BE2C (cell line): ENCODE measurements at regions not wholly inside any gene's neighbourhood (a gene's known extent, or its start where the extent isn't known, plus 50 kb on each side); places are given as distances from the start of the nearest gene placed in this dataset.

Experiments used
- DNase-seq: peaks from one replicate; pipeline ENCODE4 v3.0.0-alpha.2; 2020
- H3K27me3 ChIP-seq: fragments of 250-450 bp; sonication (Bioruptor Pico); 2 replicates; pipeline ENCODE4 v1.5.1; 2020; ENCODE audit warnings: mild to moderate bottlenecking
- H3K36me3 ChIP-seq: fragments of 250-450 bp; sonication (Bioruptor Pico); 2 replicates; pipeline ENCODE4 v1.5.1; 2020; ENCODE audit warnings: mild to moderate bottlenecking
- H3K4me1 ChIP-seq: fragments of 250-450 bp; sonication (Bioruptor Pico); 2 replicates; pipeline ENCODE4 v1.5.1; 2020
- H3K4me3 ChIP-seq: 2 replicates; pipeline ENCODE4 v1.5.1; 2011; ENCODE audit warnings: low read depth, low read length
- H3K9me3 ChIP-seq: fragments of 250-450 bp; sonication (Bioruptor Pico); 2 replicates; pipeline ENCODE4 v1.5.1; 2020
- TF ChIP-seq, protein P1 (sequence below): IDR thresholded peaks from 2 replicates; pipeline ENCODE4 v1.5.1; 2012; ENCODE audit warnings: mild to moderate bottlenecking, low read depth, low read length

DNA sequence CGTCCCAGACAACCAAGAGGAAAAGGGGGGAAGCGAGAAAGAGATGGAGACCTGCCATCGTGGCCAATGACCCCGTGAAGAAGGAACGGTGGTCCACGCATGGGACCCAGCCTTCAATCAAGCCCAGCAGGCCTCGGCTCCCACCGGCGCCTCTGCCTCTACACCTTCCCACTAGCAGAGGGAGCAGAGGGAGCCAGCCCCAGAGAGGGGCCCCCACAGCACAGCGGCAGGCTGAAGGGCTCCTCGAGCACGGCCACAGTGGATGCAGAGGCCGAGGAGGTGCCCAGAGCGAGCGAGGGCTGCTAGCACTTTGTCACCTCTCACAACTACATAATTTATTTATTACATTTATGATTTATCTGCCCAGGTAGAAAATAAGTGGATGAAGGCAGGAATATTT lies 68.4 kb upstream of the TOPAZ1 start:
- DNase-seq = no peak
- Histone ChIP-seq H3K27me3 (no peaks in the 10 kb centered on the region), H3K4me1 (no peaks in the 10 kb centered on the region), H3K9me3 (no peaks in the 10 kb centered on the region), H3K36me3 (no peaks in the 10 kb centered on the region), H3K4me3 (no peak overlapping the region)
- TF ChIP-seq, protein P1, sequence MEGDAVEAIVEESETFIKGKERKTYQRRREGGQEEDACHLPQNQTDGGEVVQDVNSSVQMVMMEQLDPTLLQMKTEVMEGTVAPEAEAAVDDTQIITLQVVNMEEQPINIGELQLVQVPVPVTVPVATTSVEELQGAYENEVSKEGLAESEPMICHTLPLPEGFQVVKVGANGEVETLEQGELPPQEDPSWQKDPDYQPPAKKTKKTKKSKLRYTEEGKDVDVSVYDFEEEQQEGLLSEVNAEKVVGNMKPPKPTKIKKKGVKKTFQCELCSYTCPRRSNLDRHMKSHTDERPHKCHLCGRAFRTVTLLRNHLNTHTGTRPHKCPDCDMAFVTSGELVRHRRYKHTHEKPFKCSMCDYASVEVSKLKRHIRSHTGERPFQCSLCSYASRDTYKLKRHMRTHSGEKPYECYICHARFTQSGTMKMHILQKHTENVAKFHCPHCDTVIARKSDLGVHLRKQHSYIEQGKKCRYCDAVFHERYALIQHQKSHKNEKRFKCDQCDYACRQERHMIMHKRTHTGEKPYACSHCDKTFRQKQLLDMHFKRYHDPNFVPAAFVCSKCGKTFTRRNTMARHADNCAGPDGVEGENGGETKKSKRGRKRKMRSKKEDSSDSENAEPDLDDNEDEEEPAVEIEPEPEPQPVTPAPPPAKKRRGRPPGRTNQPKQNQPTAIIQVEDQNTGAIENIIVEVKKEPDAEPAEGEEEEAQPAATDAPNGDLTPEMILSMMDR = no peak

- Histone ChIP-seq H3K36me3 (no peaks in the 10 kb centered on the region), H3K4me3 (no peak overlapping the region), H3K9me3 (no peaks in the 10 kb centered on the region), H3K27me3 (no peaks in the 10 kb centered on the region), H3K4me1 (no peaks in the 10 kb centered on the region)
- TF ChIP-seq, protein P1 = no peak
- no peak for DNase-seq
Observed at GRCh38 chr3:44175070-44175469, 66.6 kb upstream of the TOPAZ1 start.

GRCh38 chr3:44179246-44179645 lies 62.4 kb upstream of the TOPAZ1 start:
- Histone ChIP-seq H3K27me3 (no peaks in the 10 kb centered on the region), H3K4me1 (no peaks in the 10 kb centered on the region), H3K9me3 (no peaks in the 10 kb centered on the region), H3K4me3 (no peak overlapping the region), H3K36me3 (no peaks in the 10 kb centered on the region)
- DNase-seq = no peak
- TF ChIP-seq, protein P1 = no peak

DNA sequence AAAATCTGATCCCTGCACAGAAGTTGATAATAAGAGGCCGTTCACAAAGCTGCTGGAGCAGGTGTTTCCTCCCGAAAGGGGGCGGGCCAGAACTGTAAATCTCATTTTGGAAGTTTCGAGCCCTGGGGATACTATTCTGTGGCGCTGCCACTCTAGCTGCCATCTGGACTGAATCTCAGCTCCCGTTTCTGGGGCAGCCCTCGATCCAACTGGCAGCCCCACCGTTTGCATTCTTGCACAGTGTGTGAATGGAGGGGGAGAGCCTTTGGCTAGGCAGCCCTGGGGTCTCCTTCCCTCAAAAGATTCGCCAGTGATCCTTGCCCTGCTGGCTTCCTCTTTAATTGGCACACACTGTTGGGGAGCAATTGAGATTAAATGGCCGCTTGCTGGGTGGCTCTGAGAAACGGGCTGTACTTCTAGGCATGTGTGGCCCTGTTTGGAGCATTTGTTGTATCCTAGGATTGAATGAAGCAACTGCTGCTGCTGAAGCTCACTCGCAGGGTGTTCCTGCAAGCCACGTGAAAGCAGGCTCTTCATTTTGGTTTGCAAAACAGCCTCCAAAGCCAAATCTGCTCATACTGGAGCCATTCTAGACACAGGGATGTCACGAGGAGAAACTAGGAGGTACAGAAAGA lies 57.2 kb upstream of the TOPAZ1 start:
- Histone ChIP-seq H3K36me3 (no peaks in the 10 kb centered on the region), H3K9me3 (no peaks in the 10 kb centered on the region), H3K4me1 (no peaks in the 10 kb centered on the region), H3K27me3 (no peaks in the 10 kb centered on the region), H3K4me3 (no peak overlapping the region)
- TF ChIP-seq, protein P1 = no peak
- no peak for DNase-seq

DNA sequence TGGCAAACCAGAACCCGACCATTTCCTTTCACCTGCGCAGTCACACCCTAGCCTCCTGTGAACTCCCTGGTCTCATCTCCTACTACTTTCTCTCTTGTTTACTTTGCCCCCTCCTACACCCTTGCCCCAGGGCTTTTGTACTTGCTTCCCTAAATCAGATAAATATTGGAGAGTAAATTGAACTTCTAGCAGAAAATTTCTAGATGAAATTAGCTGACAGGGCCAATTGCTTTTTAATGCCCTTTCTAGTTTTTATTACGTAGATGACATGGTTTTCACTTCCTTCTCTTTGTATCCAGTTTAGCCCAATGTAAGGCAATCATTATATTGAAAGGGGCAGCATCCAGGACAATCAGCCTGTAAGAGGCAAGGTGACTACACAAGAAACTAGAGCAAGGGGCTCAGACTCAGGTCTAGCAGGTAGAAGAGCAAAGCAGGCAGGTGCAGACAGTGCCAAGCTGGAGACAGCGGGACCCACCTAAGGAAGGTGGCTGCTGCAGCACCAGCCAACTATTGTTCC lies 56.2 kb upstream of the TOPAZ1 start:
- H3K9me3 ChIP-seq = no peaks in the 10 kb centered on the region
- DNase-seq = no peak
- no peaks in the 10 kb centered on the region for H3K4me1 ChIP-seq
- H3K36me3 ChIP-seq = no peaks in the 10 kb centered on the region
- H3K4me3 ChIP-seq = no peak overlapping the region
- H3K27me3 ChIP-seq = no peaks in the 10 kb centered on the region
- TF ChIP-seq, protein P1 = no peak

DNA sequence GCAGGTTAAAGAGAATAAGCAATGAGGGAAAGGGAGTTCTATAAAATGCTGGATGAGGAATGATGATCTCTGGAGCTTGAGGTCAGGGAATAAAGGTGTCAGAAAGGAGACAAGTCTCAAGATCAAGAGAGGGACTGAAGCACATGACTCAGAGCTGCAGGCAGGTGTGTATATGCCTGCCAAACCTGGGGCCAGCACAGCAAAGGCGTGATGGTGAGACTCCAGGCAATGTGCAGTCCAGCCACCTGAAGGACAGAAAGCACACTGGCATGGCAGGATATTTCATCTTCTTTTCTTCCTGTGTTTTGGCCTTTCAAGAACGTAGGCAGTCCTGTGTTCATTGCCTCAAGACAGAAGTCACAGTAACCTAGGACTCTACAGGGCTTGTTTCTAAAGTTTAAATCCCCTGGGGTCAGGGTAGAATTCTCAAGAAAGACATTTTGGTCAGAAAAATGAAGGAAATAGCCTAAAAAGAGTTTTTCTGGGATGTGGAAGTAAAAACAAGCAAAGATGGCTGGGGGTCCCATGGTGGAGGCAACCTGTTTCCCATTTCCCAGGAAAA lies 55.5 kb upstream of the TOPAZ1 start:
- no peaks in the 10 kb centered on the region for H3K4me1 ChIP-seq
- H3K36me3 ChIP-seq = no peaks in the 10 kb centered on the region
- TF ChIP-seq, protein P1 = no peak
- H3K9me3 ChIP-seq = no peaks in the 10 kb centered on the region
- DNase-seq = no peak
- no peak overlapping the region for H3K4me3 ChIP-seq
- H3K27me3 ChIP-seq = no peaks in the 10 kb centered on the region
